ENCODE measurements at regions not wholly inside any gene's neighbourhood (a gene's known extent, or its start where the extent isn't known, plus 50 kb on each side); places are given as distances from the start of the nearest gene placed in this dataset.

- BruUV-seq (replicated peaks), result no TSS peak
- ATAC-seq (no peak), DNase-seq (ENCODE audit: extremely low read depth in 1 of 4, low spot score in 3 of 4) (no peak), FAIRE-seq (no peak)
- H3K9me3 ChIP-seq (replicated peaks; ENCODE audit: control insufficient read depth, insufficient read depth, low read depth, low read length), result no peaks in the 10 kb centered on the region
- 2% methylated on average over 11 of the region's 11 CpGs for whole genome bisulfite sequencing (ENCODE audit: insufficient coverage, low coverage, missing lambda C conversion rate)
- no peaks in the 10 kb centered on the region for H3K36me3 ChIP-seq (ENCODE audit: control insufficient read depth, insufficient read depth, low read length)
- H3K27ac ChIP-seq (ENCODE audit: extremely low read depth, low read depth, low read length), result no peak overlapping the region
- POLR2A ChIA-PET, result no interaction called here
- in situ Hi-C loops (cut with MboI) (no loop called here), intact Hi-C loops (cut with micrococcal nuclease) (no loop called here)
- H3K4me3 ChIP-seq, result no peak overlapping the region
- H2AFZ ChIP-seq (ENCODE audit: low read depth, low read length), result no peak overlapping the region
- H3K79me2 ChIP-seq (ENCODE audit: control insufficient read depth, insufficient read depth, low read length), result no peaks in the 10 kb centered on the region
- no peaks in the 10 kb centered on the region for H3K9me1 ChIP-seq (ENCODE audit: control insufficient read depth, insufficient read depth, low read length)
- H3K4me2 ChIP-seq (ENCODE audit: insufficient read depth, low read length), result no peak overlapping the region
- peaks cover 0 to 11% of the 10 kb centered on the region in 2 experiments; a peak in 2 of 5 replicates for H3K27me3 ChIP-seq (ENCODE audit: control insufficient read depth in 2 of 2, insufficient read depth in 2 of 2, low read length in 2 of 2)
- no peaks in the 10 kb centered on the region for H3K4me1 ChIP-seq (replicated peaks in 1 of 2; ENCODE audit: control insufficient read depth in 2 of 2, insufficient read depth in 2 of 2, low read length in 2 of 2)
- H4K20me1 ChIP-seq (replicated peaks; ENCODE audit: control insufficient read depth, insufficient read depth, low read length), result no peaks in the 10 kb centered on the region
- no peak overlapping the region for H3K9ac ChIP-seq (ENCODE audit: insufficient read depth in 1 of 2, low read depth in 2 of 2, low read length in 2 of 2)
- CTCF ChIA-PET (ENCODE audit: low intra/inter-chr PET ratio), result no interaction called here
- TF ChIP-seq ATF7 (IDR thresholded peaks at IDR 0.05), result no peak
- TF ChIP-seq WHSC1 (IDR thresholded peaks at IDR 0.05; ENCODE audit: low read length), result no peak
- no peak for TF ChIP-seq C11orf30 (IDR thresholded peaks at IDR 0.05; ENCODE audit: low read depth)
- TF ChIP-seq, protein P1, sequence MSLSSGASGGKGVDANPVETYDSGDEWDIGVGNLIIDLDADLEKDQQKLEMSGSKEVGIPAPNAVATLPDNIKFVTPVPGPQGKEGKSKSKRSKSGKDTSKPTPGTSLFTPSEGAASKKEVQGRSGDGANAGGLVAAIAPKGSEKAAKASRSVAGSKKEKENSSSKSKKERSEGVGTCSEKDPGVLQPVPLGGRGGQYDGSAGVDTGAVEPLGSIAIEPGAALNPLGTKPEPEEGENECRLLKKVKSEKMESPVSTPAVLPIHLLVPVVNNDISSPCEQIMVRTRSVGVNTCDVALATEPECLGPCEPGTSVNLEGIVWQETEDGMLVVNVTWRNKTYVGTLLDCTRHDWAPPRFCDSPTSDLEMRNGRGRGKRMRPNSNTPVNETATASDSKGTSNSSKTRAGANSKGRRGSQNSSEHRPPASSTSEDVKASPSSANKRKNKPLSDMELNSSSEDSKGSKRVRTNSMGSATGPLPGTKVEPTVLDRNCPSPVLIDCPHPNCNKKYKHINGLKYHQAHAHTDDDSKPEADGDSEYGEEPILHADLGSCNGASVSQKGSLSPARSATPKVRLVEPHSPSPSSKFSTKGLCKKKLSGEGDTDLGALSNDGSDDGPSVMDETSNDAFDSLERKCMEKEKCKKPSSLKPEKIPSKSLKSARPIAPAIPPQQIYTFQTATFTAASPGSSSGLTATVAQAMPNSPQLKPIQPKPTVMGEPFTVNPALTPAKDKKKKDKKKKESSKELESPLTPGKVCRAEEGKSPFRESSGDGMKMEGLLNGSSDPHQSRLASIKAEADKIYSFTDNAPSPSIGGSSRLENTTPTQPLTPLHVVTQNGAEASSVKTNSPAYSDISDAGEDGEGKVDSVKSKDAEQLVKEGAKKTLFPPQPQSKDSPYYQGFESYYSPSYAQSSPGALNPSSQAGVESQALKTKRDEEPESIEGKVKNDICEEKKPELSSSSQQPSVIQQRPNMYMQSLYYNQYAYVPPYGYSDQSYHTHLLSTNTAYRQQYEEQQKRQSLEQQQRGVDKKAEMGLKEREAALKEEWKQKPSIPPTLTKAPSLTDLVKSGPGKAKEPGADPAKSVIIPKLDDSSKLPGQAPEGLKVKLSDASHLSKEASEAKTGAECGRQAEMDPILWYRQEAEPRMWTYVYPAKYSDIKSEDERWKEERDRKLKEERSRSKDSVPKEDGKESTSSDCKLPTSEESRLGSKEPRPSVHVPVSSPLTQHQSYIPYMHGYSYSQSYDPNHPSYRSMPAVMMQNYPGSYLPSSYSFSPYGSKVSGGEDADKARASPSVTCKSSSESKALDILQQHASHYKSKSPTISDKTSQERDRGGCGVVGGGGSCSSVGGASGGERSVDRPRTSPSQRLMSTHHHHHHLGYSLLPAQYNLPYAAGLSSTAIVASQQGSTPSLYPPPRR (CRISPR knock-in tag; IDR thresholded peaks at IDR 0.05; ENCODE audit: borderline replicate concordance), result no peak
- no peak for TF ChIP-seq TFAM (CRISPR knock-in tag; conservative IDR thresholded peaks at IDR 0.05)
- no peak for TF ChIP-seq ZBTB7A (IDR thresholded peaks at IDR 0.05; ENCODE audit: borderline replicate concordance, control insufficient read depth, low read depth, low read length)
- TF ChIP-seq NFXL1 (CRISPR knock-in tag; IDR thresholded peaks at IDR 0.05), result no peak
- no peak for TF ChIP-seq BACH1 (tag; IDR thresholded peaks at IDR 0.05)
- no peak for TF ChIP-seq RBBP5 (IDR thresholded peaks at IDR 0.05; ENCODE audit: borderline replicate concordance, insufficient read depth, low read length, poor library complexity, severe bottlenecking)
Observed at GRCh38 chr15:98385752-98386381, 262.5 kb upstream of the IGF1R start.
